Spinal cord (tissue), 9 donors: ENCODE measurements at regions not wholly inside any gene's neighbourhood (a gene's known extent, or its start where the extent isn't known, plus 50 kb on each side); places are given as distances from the start of the nearest gene placed in this dataset.
"Not testable (repeated sequence)": the region's sequence is repeated elsewhere in the genome, so short reads cannot be mapped to it uniquely, and the experiment has no call there.

Source experiments
- DNase-seq, 6 donors: peaks; one replicate each; pipeline versions ENCODE4 v3.0.0 to v3.0.0-alpha.2; 2013 to 2015; ENCODE audit warnings: low spot score in 6 of 6, low read depth in 4 of 6
- H3K27ac ChIP-seq: one replicate; pipeline ENCODE4 v1.5.1; 2013; ENCODE audit warnings: low read depth, low read length, control low read depth
- H3K27me3 ChIP-seq: one replicate; pipeline ENCODE4 v1.6.1; 2013; ENCODE audit warnings: low read length; ENCODE audit not compliant: control insufficient read depth, insufficient read depth
- H3K36me3 ChIP-seq: one replicate; pipeline ENCODE4 v1.6.1; 2013; ENCODE audit warnings: low read length; ENCODE audit not compliant: control insufficient read depth, insufficient read depth
- H3K4me1 ChIP-seq: one replicate; pipeline ENCODE4 v1.6.1; 2013; ENCODE audit warnings: low read length; ENCODE audit not compliant: control insufficient read depth, insufficient read depth
- H3K4me3 ChIP-seq: one replicate; pipeline ENCODE4 v1.5.1; 2013; ENCODE audit warnings: low read depth, low read length, control low read depth
- H3K9me3 ChIP-seq: one replicate; pipeline ENCODE4 v1.6.1; 2013; ENCODE audit warnings: low read length; ENCODE audit not compliant: control insufficient read depth, insufficient read depth
- WGBS: methylation state at CpG from one replicate; pipeline ENCODE4 v1.1.5; 2013; ENCODE audit warnings: missing lambda C conversion rate; ENCODE audit not compliant: insufficient coverage; 5-methylcytosine and 5-hydroxymethylcytosine counted together
- donor health status: healthy.

DNA sequence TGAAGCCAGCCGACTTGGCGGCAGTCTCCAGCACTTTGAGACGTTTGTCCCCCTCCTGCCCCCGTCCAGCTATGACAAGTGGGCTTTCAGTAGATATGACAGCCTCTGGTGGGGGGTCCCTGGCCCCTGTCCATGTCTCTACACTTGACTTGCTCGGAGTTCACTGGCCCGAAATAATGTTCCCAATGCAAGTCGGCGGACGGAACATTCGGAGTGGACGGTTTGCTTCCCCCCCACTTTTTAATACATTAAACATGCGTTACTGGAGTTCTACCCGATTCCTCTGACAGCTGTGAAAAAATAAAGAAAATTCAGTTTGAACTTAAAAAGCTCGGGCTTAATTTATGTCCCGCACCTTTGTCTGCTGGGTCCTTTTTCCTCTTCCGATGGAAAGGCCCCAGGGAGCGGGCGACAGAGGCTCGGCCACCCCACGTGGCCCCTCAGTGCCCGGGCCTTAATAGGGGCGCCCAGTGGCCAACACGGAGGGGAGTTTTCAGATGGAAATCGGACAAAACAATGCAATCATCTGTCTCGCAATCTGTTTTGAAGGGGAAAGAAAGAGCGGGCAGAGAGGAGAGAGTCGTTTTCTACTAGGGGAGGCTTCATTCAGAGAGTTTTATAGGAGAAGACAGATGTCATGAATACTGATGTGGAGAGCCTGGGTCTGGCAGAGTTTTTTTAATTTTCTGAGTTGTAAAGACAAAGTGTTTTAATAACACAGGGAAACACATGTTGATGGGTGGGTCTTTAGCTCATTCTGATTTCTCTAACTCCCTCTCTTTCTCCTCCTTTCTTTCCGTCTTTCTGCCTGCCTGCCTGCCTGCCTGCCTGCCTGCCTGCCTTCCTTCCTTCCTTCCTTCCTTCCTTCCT is 50.2 kb downstream of the SMIM38 start:
- H3K27me3 ChIP-seq = peaks cover under 1% of the 10 kb centered on the region
- peaks cover 26% of the 10 kb centered on the region for H3K4me1 ChIP-seq
- 37% methylated on average over 19 of the region's 28 CpGs for WGBS
- no peak overlapping the region for H3K27ac ChIP-seq
- H3K9me3 ChIP-seq = no peaks in the 10 kb centered on the region
- peak in 2 of 6 donors; percentile 58 to 76 for DNase-seq
- H3K4me3 ChIP-seq = no peak overlapping the region
- H3K36me3 ChIP-seq = no peaks in the 10 kb centered on the region

DNA sequence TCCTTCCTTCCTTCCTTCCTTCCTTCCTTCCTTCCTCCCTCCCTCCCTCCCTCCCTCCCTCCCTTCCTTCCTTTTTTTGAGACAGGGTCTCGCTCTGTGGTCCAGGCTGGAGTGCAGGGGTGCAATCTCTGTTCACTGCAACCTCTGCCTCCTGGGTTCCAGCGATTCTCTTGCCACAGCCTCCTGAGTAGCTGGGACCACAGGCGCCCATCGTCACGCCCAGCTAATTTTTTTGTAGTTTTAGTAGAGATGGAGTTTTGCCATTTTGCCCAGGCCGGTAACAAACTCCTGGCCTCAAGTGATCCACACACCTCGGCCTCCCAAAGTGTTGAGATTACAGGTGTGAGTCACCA is 50.9 kb downstream of the SMIM38 start:
- H3K4me3 ChIP-seq, H3K9me3 ChIP-seq, H3K36me3 ChIP-seq, DNase-seq, H3K27me3 ChIP-seq, H3K27ac ChIP-seq: not testable (repeated sequence)
- peaks cover 25% of the 10 kb centered on the region for H3K4me1 ChIP-seq
- WGBS = 81% methylated on average over 3 of the region's 7 CpGs

DNA sequence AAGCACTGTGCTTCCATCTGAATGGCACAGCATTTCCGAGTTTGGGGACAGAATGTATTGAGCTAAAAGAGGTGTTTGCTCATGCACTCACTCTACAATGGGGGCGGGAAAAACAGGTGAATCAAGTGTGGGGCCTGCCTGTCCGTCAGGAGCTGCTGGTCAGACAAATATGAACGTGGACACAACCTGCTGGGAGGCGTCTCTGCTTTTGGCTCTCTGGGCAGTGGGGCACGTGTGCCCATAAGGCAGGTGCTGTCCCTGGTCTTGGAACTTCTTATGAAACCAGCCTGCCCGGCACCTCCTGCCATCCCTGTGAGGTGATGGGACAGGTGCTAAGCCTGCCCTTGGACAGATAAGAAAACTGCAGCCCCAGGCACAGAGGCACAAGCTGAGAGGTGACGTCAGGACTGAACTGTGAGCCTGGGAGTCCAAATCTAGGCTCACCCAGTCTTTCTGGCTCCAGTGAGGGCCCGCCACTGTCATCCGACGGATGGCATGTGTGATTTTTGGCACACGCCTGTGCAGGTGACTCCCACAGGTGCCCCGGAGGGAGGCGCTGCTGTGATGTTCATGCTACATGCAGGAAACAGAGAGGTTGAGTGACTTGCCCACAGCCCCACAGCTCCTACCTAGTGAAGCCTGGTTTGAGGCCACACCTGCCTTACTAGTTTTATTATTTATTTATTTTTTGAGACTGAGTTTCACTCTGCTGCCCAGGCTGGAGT is 51.6 kb downstream of the SMIM38 start:
- H3K4me1 ChIP-seq = peaks cover 32% of the 10 kb centered on the region
- no peaks in the 10 kb centered on the region for H3K9me3 ChIP-seq
- no peak overlapping the region for H3K27ac ChIP-seq
- WGBS = 80% methylated on average over 12 of the region's 14 CpGs
- H3K27me3 ChIP-seq = no peaks in the 10 kb centered on the region
- H3K4me3 ChIP-seq = no peak overlapping the region
- H3K36me3 ChIP-seq = no peaks in the 10 kb centered on the region
- no peak for DNase-seq

DNA sequence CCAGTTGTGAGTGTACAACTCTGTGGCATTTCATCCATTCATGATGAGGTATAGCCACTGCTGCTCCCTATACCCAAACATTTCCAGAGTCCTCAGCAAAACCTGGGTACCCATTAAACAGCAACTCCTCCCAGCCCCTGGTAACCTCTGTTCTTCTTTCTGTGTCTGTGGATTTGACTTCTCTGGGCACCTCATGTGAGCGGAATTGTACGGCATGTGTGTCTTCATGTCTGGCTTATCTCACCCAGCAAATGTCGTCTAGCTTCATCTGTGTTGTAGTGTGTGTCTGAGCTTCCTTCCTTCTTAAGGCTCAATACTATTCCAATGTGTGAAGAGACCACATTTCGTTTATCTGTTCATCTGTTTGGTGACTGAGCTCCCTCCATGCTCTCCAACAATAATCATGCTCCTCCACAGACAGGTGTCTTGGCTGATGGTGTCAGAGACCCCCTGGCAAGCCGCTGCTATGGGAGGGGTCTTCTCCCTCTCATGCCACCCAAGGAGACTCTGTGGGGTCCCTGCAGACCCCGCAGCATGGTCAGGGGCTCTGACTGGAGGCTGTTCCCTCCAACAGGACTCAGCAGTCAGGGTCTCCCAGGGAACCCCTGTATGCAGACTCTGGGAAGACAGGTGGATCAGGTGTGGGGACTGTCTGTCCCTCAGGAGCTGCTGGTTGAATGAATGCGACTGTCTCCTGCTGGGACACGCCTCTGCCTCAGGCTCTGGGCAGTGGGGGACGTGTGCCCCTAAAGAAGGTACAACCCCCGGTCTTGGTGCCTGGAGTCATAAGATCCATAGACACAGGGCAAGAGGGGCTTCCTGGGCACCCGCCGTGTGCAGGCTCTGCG is 52.7 kb downstream of the SMIM38 start:
- no peak for DNase-seq

DNA sequence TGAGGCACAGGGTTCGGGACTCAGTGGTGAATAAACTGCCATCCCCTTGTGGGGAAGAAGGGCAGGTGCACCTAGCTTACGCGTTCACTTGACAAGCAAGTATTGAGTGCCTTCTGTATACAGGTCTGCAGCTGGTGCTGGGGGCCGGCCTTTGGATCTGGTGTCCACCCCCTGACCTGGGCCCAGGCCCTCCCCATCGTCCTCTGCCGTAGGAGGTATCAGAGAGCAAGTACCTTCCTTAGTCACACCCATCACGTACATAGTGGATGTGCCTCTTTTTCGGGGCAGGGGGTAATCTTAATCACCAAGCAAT is 53.3 kb downstream of the SMIM38 start:
- no peaks in the 10 kb centered on the region for H3K27me3 ChIP-seq
- DNase-seq = no peak

More for the DNA sequence above, 52.7 kb downstream of the SMIM38 start:
- Histone ChIP-seq H3K36me3 (no peaks in the 10 kb centered on the region), H3K4me1 (peaks cover 38% of the 10 kb centered on the region), H3K27ac (no peak overlapping the region), H3K9me3 (no peaks in the 10 kb centered on the region), H3K4me3 (no peak overlapping the region), H3K27me3 (no peaks in the 10 kb centered on the region)
- WGBS = 85% methylated on average over 8 of the region's 13 CpGs

DNA sequence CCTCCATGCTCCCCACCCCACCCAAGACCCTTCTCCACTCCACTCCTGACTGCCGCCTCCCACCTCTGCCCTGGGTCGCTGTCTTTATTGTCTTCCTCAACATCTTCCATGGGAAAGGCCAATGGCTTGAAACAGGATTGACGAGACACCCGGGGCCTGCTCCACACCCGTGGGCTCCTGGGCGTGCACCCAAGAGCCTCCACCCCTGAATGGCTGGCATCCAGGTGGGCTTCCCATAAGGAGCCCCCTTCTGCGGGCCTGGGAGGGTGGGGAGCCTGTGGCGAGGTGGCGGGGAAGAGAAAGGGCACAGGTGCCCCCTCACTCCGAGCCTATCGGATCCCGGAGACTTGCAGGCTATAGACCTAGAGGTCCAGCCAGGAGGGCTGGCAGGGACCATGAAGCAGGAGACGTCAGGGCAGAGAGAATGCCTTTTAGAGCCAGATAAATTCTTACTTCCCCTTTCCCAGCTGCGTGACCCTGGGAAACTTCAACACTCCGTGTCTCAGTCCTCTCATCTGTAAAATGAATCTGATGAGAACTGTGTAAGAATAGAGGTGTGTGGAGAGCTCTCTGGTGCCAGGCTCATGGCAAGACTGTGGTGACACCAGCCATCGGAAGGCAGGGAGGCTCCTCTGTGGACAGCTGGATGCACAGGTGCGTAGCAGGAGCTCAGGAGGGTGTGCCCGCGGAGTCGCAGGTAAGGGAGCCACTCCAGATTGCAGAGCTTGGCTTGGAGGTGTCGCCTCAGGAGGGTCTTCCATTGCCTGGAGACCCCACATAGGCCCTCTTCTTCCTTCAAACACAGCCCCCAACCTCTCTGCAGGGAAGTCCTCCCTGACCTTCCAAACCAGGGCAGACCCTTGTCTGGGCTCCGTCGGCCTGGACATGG is 53.9 kb downstream of the SMIM38 start:
- no peak overlapping the region for H3K27ac ChIP-seq
- no peak for DNase-seq
- H3K9me3 ChIP-seq = no peaks in the 10 kb centered on the region
- 94% methylated on average over 21 of the region's 23 CpGs for WGBS
- no peaks in the 10 kb centered on the region for H3K27me3 ChIP-seq
- no peaks in the 10 kb centered on the region for H3K36me3 ChIP-seq
- no peak overlapping the region for H3K4me3 ChIP-seq
- H3K4me1 ChIP-seq = peaks cover 38% of the 10 kb centered on the region

More for the DNA sequence above, 53.3 kb downstream of the SMIM38 start:
- Histone ChIP-seq H3K9me3 (no peaks in the 10 kb centered on the region), H3K36me3 (no peaks in the 10 kb centered on the region), H3K27ac (no peak overlapping the region), H3K4me3 (no peak overlapping the region), H3K4me1 (peaks cover 38% of the 10 kb centered on the region)
- WGBS = 100% methylated on average over 6 of the region's 8 CpGs

DNA sequence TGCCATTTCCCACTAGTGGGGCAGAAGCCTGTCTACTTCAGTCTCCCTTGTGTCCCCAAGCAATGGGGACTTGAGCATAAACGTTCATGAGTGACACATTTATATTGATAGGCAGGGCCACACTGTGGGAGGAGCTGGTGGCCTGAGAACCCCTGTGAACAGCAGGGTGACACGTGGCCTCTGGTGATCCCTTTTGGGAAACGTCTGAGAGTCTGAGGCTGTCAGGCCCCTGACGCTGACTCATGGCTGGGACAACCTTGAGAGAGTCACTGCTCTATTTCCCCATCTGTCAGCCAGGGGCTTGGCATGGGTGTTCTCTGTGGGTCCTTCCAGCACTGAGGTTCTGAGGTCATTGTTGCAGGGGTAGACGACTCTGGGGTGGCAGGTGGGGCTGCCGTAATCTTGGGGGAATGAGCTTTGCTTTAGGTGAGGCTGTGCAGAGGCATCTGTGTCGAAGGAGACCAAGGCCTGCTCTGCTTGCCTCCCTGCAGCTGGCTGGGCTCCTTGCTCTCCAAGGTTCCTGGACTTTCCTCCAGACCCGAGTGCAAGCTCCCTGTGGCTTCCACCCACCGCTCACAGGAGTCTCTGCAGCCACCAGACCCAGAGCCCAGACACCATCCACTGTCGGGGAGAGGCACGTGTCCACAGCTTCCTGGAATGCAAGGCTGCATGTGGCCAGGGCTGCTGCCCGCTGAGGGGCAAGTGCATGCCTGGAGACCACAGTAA is 54.7 kb downstream of the SMIM38 start:
- Histone ChIP-seq H3K36me3 (no peaks in the 10 kb centered on the region), H3K27me3 (no peaks in the 10 kb centered on the region), H3K4me3 (no peak overlapping the region), H3K27ac (peak overlapping the region; percentile 16), H3K9me3 (no peaks in the 10 kb centered on the region), H3K4me1 (peaks cover 34% of the 10 kb centered on the region)
- WGBS = 76% methylated on average over 12 of the region's 12 CpGs
- DNase-seq = no peak

DNA sequence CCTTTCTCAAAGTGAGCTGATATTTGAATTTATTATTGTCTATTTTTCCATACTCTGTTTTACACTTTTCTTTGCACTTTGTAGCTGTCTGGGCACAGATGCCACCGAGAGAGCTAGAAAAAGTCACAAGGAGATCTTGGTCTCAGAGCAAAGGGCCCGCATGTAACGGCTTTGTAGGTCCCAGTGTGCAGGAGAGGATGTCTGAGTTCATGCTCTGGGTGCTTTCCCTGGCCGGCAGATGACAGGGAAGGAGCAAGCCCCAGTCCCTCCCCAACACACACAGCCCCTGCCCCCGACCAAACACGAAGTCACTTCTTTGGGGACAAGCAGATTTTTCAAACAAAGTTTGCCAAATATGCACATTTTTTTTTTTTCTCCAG is 55.8 kb downstream of the SMIM38 start:
- Histone ChIP-seq H3K27ac (peak overlapping the region; percentile 16), H3K9me3 (no peaks in the 10 kb centered on the region), H3K4me1 (peaks cover 32% of the 10 kb centered on the region), H3K36me3 (no peaks in the 10 kb centered on the region), H3K27me3 (no peaks in the 10 kb centered on the region), H3K4me3 (no peak overlapping the region)
- 10% methylated on average over 2 of the region's 6 CpGs for WGBS
- no peak for DNase-seq
